ENCODE measurements at regions not wholly inside any gene's neighbourhood (a gene's known extent, or its start where the extent isn't known, plus 50 kb on each side); places are given as distances from the start of the nearest gene placed in this dataset.

DNA sequence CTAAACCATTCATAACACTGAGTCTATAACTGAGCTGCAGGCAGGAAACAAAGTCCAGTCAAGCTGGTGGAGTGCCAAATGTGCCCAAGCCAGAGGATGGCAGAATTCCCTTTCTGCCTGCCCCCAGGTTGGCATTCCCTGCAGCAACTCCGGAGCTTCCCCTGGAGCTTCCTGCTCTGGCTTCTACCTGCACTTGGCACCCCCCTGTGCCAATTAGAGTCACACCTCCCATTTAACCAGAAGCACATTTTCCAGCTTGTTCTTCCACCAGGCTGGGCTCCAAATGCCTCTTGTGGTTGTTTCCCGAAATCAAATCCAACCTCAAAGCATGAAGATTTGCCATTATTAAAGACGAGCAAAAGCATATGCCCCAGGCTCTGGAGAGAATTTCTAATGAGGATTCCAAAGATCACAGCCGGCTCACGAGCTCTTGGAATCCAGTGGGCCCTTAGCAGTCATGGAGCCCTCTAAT lies 294.5 kb downstream of the RRAGC start:
- Histone ChIP-seq H3K4me1 (ENCODE audit: control insufficient read depth, extremely low read depth, insufficient read depth, low read length) (no peaks in the 10 kb centered on the region), H3K27me3 (ENCODE audit: control insufficient read depth, insufficient read depth, low read length) (no peaks in the 10 kb centered on the region), H3K4me2 (ENCODE audit: extremely low read depth, insufficient read depth, low read length) (no peak overlapping the region), H3K9me3 (ENCODE audit: control insufficient read depth, insufficient read depth, low read depth, low read length) (no peaks in the 10 kb centered on the region), H3K27ac (ENCODE audit: insufficient read depth, low read length) (no peak overlapping the region), H3K4me3 (replicated peaks in 1 of 4; ENCODE audit: control extremely low read depth in 1 of 4, insufficient read depth in 1 of 4, low read depth in 3 of 4, low read length in 4 of 4) (no peak overlapping the region), H2AFZ (ENCODE audit: low read length) (no peak overlapping the region), H3K36me3 (ENCODE audit: control insufficient read depth, insufficient read depth, low read length) (no peaks in the 10 kb centered on the region), H3K9ac (ENCODE audit: insufficient read depth, low read length) (no peak overlapping the region), H4K20me1 (ENCODE audit: control insufficient read depth, extremely low read depth, insufficient read depth, low read length) (no peaks in the 10 kb centered on the region), H3K79me2 (ENCODE audit: control insufficient read depth, insufficient read depth, low read length) (no peaks in the 10 kb centered on the region)
- no peak for TF ChIP-seq EZH2 (IDR thresholded peaks at IDR 0.05; ENCODE audit: low read length, missing control alignments)
- TF ChIP-seq, protein P1, sequence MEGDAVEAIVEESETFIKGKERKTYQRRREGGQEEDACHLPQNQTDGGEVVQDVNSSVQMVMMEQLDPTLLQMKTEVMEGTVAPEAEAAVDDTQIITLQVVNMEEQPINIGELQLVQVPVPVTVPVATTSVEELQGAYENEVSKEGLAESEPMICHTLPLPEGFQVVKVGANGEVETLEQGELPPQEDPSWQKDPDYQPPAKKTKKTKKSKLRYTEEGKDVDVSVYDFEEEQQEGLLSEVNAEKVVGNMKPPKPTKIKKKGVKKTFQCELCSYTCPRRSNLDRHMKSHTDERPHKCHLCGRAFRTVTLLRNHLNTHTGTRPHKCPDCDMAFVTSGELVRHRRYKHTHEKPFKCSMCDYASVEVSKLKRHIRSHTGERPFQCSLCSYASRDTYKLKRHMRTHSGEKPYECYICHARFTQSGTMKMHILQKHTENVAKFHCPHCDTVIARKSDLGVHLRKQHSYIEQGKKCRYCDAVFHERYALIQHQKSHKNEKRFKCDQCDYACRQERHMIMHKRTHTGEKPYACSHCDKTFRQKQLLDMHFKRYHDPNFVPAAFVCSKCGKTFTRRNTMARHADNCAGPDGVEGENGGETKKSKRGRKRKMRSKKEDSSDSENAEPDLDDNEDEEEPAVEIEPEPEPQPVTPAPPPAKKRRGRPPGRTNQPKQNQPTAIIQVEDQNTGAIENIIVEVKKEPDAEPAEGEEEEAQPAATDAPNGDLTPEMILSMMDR (conservative IDR thresholded peaks at IDR 0.05 in 1 of 2, IDR thresholded peaks at IDR 0.05 in 1 of 2; ENCODE audit: low read depth in 1 of 2, low read length in 2 of 2): no peak
- no peak for DNase-seq (ENCODE audit: low read depth in 2 of 2)

DNA sequence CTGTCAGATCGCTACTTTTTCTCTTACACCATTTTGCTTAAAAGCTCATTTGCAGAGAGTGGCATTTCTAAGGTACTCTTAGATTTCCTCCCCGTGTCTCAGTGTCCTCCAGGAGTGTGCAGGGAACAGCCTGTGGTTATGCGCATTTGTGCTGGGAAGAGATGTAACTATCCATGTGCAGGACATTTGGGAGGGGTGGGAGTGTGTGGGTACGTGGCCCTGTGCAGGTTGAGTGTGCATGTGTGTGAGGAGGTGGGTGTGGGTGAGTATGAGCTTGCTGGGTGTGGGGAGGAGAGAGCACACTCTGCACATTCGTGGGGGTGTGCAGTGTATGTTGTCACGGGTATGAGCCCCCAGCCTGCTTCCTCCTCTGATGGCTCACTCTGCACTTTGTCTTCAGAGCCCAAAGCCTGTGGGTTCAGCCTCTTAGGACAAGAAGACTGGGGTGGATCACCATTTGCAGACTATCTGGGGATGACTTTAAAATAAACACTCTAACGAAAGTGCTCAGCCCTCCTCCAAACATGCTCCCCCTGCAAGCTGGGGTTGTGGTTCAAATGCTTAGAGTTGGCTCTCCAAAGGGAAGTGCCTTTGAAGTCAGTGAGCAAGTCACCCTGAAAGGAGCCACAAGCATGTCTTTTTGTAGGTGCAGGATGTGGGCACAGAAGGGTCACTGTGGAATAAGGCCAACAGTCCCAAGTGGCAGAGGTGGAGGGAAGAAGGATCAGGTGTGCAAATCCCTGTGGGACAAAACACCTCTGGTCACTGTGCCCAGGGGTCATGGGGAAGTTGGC lies 295.4 kb downstream of the RRAGC start:
- Histone ChIP-seq H3K27ac (ENCODE audit: insufficient read depth, low read length) (no peak overlapping the region), H3K9me3 (ENCODE audit: control insufficient read depth, insufficient read depth, low read depth, low read length) (no peaks in the 10 kb centered on the region), H2AFZ (ENCODE audit: low read length) (no peak overlapping the region), H3K36me3 (ENCODE audit: control insufficient read depth, insufficient read depth, low read length) (no peaks in the 10 kb centered on the region), H3K4me2 (ENCODE audit: extremely low read depth, insufficient read depth, low read length) (no peak overlapping the region), H3K4me3 (replicated peaks in 1 of 4; ENCODE audit: control extremely low read depth in 1 of 4, insufficient read depth in 1 of 4, low read depth in 3 of 4, low read length in 4 of 4) (no peak overlapping the region), H4K20me1 (ENCODE audit: control insufficient read depth, extremely low read depth, insufficient read depth, low read length) (no peaks in the 10 kb centered on the region), H3K79me2 (ENCODE audit: control insufficient read depth, insufficient read depth, low read length) (no peaks in the 10 kb centered on the region), H3K27me3 (ENCODE audit: control insufficient read depth, insufficient read depth, low read length) (no peaks in the 10 kb centered on the region), H3K4me1 (ENCODE audit: control insufficient read depth, extremely low read depth, insufficient read depth, low read length) (no peaks in the 10 kb centered on the region), H3K9ac (ENCODE audit: insufficient read depth, low read length) (no peak overlapping the region)
- TF ChIP-seq EZH2 (IDR thresholded peaks at IDR 0.05; ENCODE audit: low read length, missing control alignments): no peak
- TF ChIP-seq, protein P1 (conservative IDR thresholded peaks at IDR 0.05 in 1 of 2, IDR thresholded peaks at IDR 0.05 in 1 of 2; ENCODE audit: low read depth in 1 of 2, low read length in 2 of 2): no peak
- DNase-seq (ENCODE audit: low read depth in 2 of 2): no peak

DNA sequence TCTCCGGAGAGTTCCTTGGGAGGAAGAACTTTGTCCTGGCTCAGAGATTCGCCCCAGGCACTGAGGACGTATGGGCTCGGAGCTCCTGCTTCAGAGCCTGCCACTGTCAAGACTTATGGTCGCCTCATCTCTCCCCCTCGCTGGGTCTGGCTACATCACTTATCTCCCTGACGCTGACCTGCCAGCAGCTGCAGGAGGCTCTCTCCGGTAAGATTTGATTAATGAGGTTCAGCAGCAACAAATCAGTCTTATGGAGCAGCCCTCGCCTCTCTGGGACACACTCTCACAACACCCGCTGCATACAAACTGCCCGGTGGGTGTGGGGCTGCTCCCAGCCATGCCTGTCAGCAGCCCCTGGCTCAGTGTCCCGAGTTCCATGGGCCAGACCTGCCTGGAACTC lies 297.8 kb downstream of the RRAGC start:
- Histone ChIP-seq H3K4me1 (ENCODE audit: control insufficient read depth, extremely low read depth, insufficient read depth, low read length) (no peaks in the 10 kb centered on the region), H3K9me3 (ENCODE audit: control insufficient read depth, insufficient read depth, low read depth, low read length) (no peaks in the 10 kb centered on the region), H4K20me1 (ENCODE audit: control insufficient read depth, extremely low read depth, insufficient read depth, low read length) (no peaks in the 10 kb centered on the region), H3K27me3 (ENCODE audit: control insufficient read depth, insufficient read depth, low read length) (no peaks in the 10 kb centered on the region), H3K36me3 (ENCODE audit: control insufficient read depth, insufficient read depth, low read length) (no peaks in the 10 kb centered on the region), H2AFZ (ENCODE audit: low read length) (no peak overlapping the region), H3K79me2 (ENCODE audit: control insufficient read depth, insufficient read depth, low read length) (no peaks in the 10 kb centered on the region), H3K4me3 (replicated peaks in 1 of 4; ENCODE audit: control extremely low read depth in 1 of 4, insufficient read depth in 1 of 4, low read depth in 3 of 4, low read length in 4 of 4) (no peak overlapping the region), H3K4me2 (ENCODE audit: extremely low read depth, insufficient read depth, low read length) (no peak overlapping the region), H3K9ac (ENCODE audit: insufficient read depth, low read length) (no peak overlapping the region), H3K27ac (ENCODE audit: insufficient read depth, low read length) (no peak overlapping the region)
- no peak for DNase-seq (ENCODE audit: low read depth in 2 of 2)
- TF ChIP-seq EZH2 (IDR thresholded peaks at IDR 0.05; ENCODE audit: low read length, missing control alignments): no peak
- TF ChIP-seq, protein P1 (conservative IDR thresholded peaks at IDR 0.05 in 1 of 2, IDR thresholded peaks at IDR 0.05 in 1 of 2; ENCODE audit: low read depth in 1 of 2, low read length in 2 of 2): no peak

Measured in fibroblast of lung (primary cell).